H9 (cell line): ENCODE measurements at regions not wholly inside any gene's neighbourhood (a gene's known extent, or its start where the extent isn't known, plus 50 kb on each side); places are given as distances from the start of the nearest gene placed in this dataset.

Source experiments
- DNase-seq: peaks from one replicate; pipeline ENCODE4 v3.0.0-alpha.2; 2017
- H2AFZ ChIP-seq: one replicate; pipeline ENCODE4 v1.6.1; 2013; ENCODE audit warnings: mild to moderate bottlenecking, low read length, control low read depth, moderate library complexity
- H2AK5ac ChIP-seq: 2 replicates; pipeline ENCODE4 v1.6.1; 2013; ENCODE audit warnings: low read length, control low read depth, mixed read lengths; ENCODE audit not compliant: insufficient read length
- H2BK120ac ChIP-seq: one replicate; pipeline ENCODE4 v1.6.1; 2013; ENCODE audit warnings: low read depth, mild to moderate bottlenecking, low read length, control low read depth, inconsistent platforms; ENCODE audit not compliant: poor library complexity, severe bottlenecking
- H2BK12ac ChIP-seq: 2 replicates; pipeline ENCODE4 v1.6.1; 2013; ENCODE audit warnings: low read length, control low read depth, mixed read lengths, low read depth; ENCODE audit not compliant: insufficient read length
- H2BK15ac ChIP-seq: 2 replicates; pipeline ENCODE4 v1.6.1; 2013; ENCODE audit warnings: low read depth, low read length, control low read depth
- H2BK20ac ChIP-seq: one replicate; pipeline ENCODE4 v1.6.1; 2013; ENCODE audit warnings: low read depth, mild to moderate bottlenecking, low read length, control low read depth, inconsistent platforms; ENCODE audit not compliant: poor library complexity, severe bottlenecking
- H2BK5ac ChIP-seq: 2 replicates; pipeline ENCODE4 v1.6.1; 2013; ENCODE audit warnings: low read length, control low read depth, mixed read lengths; ENCODE audit not compliant: insufficient read length
- H3K14ac ChIP-seq: 2 replicates; pipeline ENCODE4 v1.6.1; 2013; ENCODE audit warnings: low read length, control low read depth; ENCODE audit not compliant: insufficient read depth
- H3K18ac ChIP-seq: 2 replicates; pipeline ENCODE4 v1.6.1; 2013; ENCODE audit warnings: low read depth, mild to moderate bottlenecking, mixed read lengths, low read length, control low read depth; ENCODE audit not compliant: insufficient read length
- H3K23ac ChIP-seq: 2 replicates; pipeline ENCODE4 v1.6.1; 2013; ENCODE audit warnings: low read length, control low read depth, mixed read lengths, low read depth; ENCODE audit not compliant: insufficient read length
- H3K23me2 ChIP-seq: 2 replicates; pipeline ENCODE4 v1.6.1; 2013; ENCODE audit warnings: low read depth, mild to moderate bottlenecking, mixed read lengths, low read length, control low read depth; ENCODE audit not compliant: insufficient read length, poor library complexity, severe bottlenecking
- H3K27ac ChIP-seq: 2 replicates; pipeline ENCODE4 v1.5.1; 2013; ENCODE audit warnings: low read length, control low read depth, mixed read lengths, low read depth; ENCODE audit not compliant: insufficient read length
- H3K27me3 ChIP-seq: 2 replicates; pipeline ENCODE4 v1.6.1; 2013; ENCODE audit warnings: low read length, control low read depth, inconsistent platforms; ENCODE audit not compliant: insufficient read depth
- H3K4ac ChIP-seq: 2 replicates; pipeline ENCODE4 v1.6.1; 2013; ENCODE audit warnings: low read depth, mild to moderate bottlenecking, control low read depth, inconsistent platforms, low read length, moderate library complexity
- H3K4me1 ChIP-seq: 2 replicates; pipeline ENCODE4 v1.6.1; 2013; ENCODE audit warnings: low read length, control low read depth, inconsistent platforms; ENCODE audit not compliant: insufficient read depth
- H3K4me2 ChIP-seq: 2 replicates; pipeline ENCODE4 v1.6.1; 2013; ENCODE audit warnings: low read length, control low read depth, mixed read lengths; ENCODE audit not compliant: insufficient read length, insufficient read depth
- H3K56ac ChIP-seq: 2 replicates; pipeline ENCODE4 v1.6.1; 2013; ENCODE audit warnings: low read depth, mild to moderate bottlenecking, mixed read lengths, low read length, control low read depth; ENCODE audit not compliant: insufficient read length
- H3K79me1 ChIP-seq: 2 replicates; pipeline ENCODE4 v1.6.1; 2013; ENCODE audit warnings: low read depth, mild to moderate bottlenecking, moderate library complexity, low read length, control low read depth, inconsistent platforms; ENCODE audit not compliant: insufficient read depth, poor library complexity, severe bottlenecking
- H3K79me2 ChIP-seq: 2 replicates; pipeline ENCODE4 v1.6.1; 2013; ENCODE audit warnings: low read length, control low read depth, inconsistent platforms; ENCODE audit not compliant: insufficient read depth
- H3K9ac ChIP-seq: 2 replicates; pipeline ENCODE4 v1.6.1; 2013; ENCODE audit warnings: low read length, control low read depth, mixed read lengths; ENCODE audit not compliant: insufficient read length; ENCODE audit errors: extremely low read depth
- H3K9me3 ChIP-seq: one replicate; pipeline ENCODE4 v1.6.1; 2013; ENCODE audit warnings: low read depth, low read length, inconsistent platforms; ENCODE audit not compliant: control insufficient read depth
- H3T11ph ChIP-seq: one replicate; pipeline ENCODE4 v1.6.1; 2013; ENCODE audit warnings: mild to moderate bottlenecking, low read length, control low read depth, inconsistent platforms
- H4K20me1 ChIP-seq: one replicate; pipeline ENCODE4 v1.6.1; 2013; ENCODE audit not compliant: control insufficient read depth, insufficient read length, insufficient read depth
- H4K5ac ChIP-seq: 2 replicates; pipeline ENCODE4 v1.6.1; 2013; ENCODE audit warnings: low read depth, mild to moderate bottlenecking, mixed read lengths, low read length, control low read depth; ENCODE audit not compliant: insufficient read length
- H4K8ac ChIP-seq: replicated peaks from 2 replicates; pipeline ENCODE4 v1.6.1; 2013; ENCODE audit warnings: low read length, control low read depth, mixed read lengths, low read depth; ENCODE audit not compliant: insufficient read length
- H4K91ac ChIP-seq: 2 replicates; pipeline ENCODE4 v1.6.1; 2013; ENCODE audit warnings: low read depth, mild to moderate bottlenecking, moderate library complexity, mixed read lengths, low read length, control low read depth; ENCODE audit not compliant: insufficient read length
- H3K27ac Mint-ChIP-seq, 3 experiments: 2 replicates in 2 of 3; 3 replicates in 1 of 3; pipeline ENCODE4 v1.8.0; 2020 to 2021; ENCODE audit warnings: mixed read lengths in 3 of 3, mild to moderate bottlenecking in 1 of 3, moderate library complexity in 1 of 3
- H3K27me3 Mint-ChIP-seq: 2 replicates; pipeline ENCODE4 v1.8.0; 2021; ENCODE audit warnings: low read depth, mild to moderate bottlenecking, moderate library complexity, mixed read lengths
- H3K36me3 Mint-ChIP-seq, 3 experiments: 2 replicates in 2 of 3; 3 replicates in 1 of 3; pipeline ENCODE4 v1.8.0; 2020 to 2021; ENCODE audit warnings: low read depth in 3 of 3, mixed read lengths in 3 of 3; ENCODE audit not compliant: insufficient read depth in 1 of 3
- H3K4me1 Mint-ChIP-seq, 2 experiments: 2 replicates each; pipeline ENCODE4 v1.8.0; 2020; ENCODE audit warnings: mixed read lengths in 2 of 2
- H3K4me3 Mint-ChIP-seq, 2 experiments: 2 replicates in 1 of 2; 3 replicates in 1 of 2; pipeline ENCODE4 v1.8.0; 2020 to 2021; ENCODE audit warnings: mild to moderate bottlenecking in 2 of 2, mixed read lengths in 2 of 2, moderate library complexity in 1 of 2
- H3K9me3 Mint-ChIP-seq, 2 experiments: 2 replicates in 1 of 2; 3 replicates in 1 of 2; pipeline ENCODE4 v1.8.0; 2020; ENCODE audit warnings: mild to moderate bottlenecking in 2 of 2, mixed read lengths in 2 of 2, moderate library complexity in 1 of 2
- WGBS: extraction: QIAGEN DNeasy Blood & Tissue Kit; methylation state at CpG from one replicate; pipeline ENCODE4 v1.1.7; 2013; ENCODE audit warnings: missing lambda C conversion rate, low lambda C conversion rate, mixed read lengths; ENCODE audit not compliant: insufficient read length; ENCODE audit errors: extremely low coverage; 5-methylcytosine and 5-hydroxymethylcytosine counted together
- TF ChIP-seq, protein P1 (sequence below): fragments of 200-600 bp; sonication (generic); conservative IDR thresholded peaks from 3 replicates; pipeline ENCODE4 v1.8.0; 2021; ENCODE audit warnings: antibody characterized with exemption, mild to moderate bottlenecking

DNA sequence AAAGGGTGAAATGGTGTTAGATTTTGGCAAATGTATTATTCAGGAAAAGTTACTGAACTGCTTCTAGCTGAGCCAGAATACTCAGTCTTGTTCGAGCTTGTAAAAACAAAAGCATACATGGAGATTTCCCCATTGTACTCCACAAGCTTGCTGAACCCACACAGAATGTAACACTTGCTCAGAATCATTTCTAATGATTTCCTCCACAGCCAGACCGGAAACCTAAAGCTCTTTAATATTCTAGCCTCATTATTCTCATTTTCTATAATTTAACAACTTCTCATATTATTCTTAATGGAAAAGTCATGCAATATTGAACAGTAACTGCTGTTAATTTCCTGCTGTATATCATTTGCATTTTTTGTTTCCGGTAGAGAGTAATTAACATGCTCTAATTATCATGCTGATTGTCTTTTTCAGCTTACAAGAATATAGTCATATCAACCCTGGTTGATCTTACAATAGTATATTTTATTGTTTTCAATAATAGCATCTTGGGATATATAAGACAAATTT is 1387.5 kb upstream of the EYS start:
- no peak overlapping the region for H2BK5ac ChIP-seq
- H4K91ac ChIP-seq, result no peak overlapping the region
- DNase-seq, result no peak
- H3K27me3 ChIP-seq, result no peaks in the 10 kb centered on the region
- H3K14ac ChIP-seq, result no peak overlapping the region
- Mint-ChIP-seq H3K27ac (no peak overlapping the region), H3K9me3 (peaks cover 17 to 25% of the 10 kb centered on the region in 2 experiments), H3K4me3 (no peak overlapping the region), H3K4me1 (no peaks in the 10 kb centered on the region), H3K36me3 (peaks cover 0 to 28% (median 0%) of the 10 kb centered on the region in 3 experiments; a peak in 4 of 7 replicates), H3K27me3 (no peaks in the 10 kb centered on the region)
- H2BK15ac ChIP-seq, result no peak overlapping the region
- H3K4me2 ChIP-seq, result no peak overlapping the region
- H4K8ac ChIP-seq, result no peak overlapping the region
- no peak overlapping the region for H3T11ph ChIP-seq
- H2BK20ac ChIP-seq, result no peak overlapping the region
- H4K20me1 ChIP-seq, result no peaks in the 10 kb centered on the region
- H2AFZ ChIP-seq, result no peak overlapping the region
- H4K5ac ChIP-seq, result no peak overlapping the region
- H3K9me3 ChIP-seq, result no peaks in the 10 kb centered on the region
- TF ChIP-seq, protein P1, sequence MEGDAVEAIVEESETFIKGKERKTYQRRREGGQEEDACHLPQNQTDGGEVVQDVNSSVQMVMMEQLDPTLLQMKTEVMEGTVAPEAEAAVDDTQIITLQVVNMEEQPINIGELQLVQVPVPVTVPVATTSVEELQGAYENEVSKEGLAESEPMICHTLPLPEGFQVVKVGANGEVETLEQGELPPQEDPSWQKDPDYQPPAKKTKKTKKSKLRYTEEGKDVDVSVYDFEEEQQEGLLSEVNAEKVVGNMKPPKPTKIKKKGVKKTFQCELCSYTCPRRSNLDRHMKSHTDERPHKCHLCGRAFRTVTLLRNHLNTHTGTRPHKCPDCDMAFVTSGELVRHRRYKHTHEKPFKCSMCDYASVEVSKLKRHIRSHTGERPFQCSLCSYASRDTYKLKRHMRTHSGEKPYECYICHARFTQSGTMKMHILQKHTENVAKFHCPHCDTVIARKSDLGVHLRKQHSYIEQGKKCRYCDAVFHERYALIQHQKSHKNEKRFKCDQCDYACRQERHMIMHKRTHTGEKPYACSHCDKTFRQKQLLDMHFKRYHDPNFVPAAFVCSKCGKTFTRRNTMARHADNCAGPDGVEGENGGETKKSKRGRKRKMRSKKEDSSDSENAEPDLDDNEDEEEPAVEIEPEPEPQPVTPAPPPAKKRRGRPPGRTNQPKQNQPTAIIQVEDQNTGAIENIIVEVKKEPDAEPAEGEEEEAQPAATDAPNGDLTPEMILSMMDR, result no peak
- no peak overlapping the region for H2BK120ac ChIP-seq
- H3K9ac ChIP-seq, result no peak overlapping the region
- H3K23me2 ChIP-seq, result no peaks in the 10 kb centered on the region
- H3K79me1 ChIP-seq, result no peaks in the 10 kb centered on the region
- no peak overlapping the region for H3K4ac ChIP-seq
- no peaks in the 10 kb centered on the region for H3K4me1 ChIP-seq
- H3K79me2 ChIP-seq, result no peaks in the 10 kb centered on the region
- H3K23ac ChIP-seq, result no peak overlapping the region
- H2BK12ac ChIP-seq, result no peak overlapping the region
- no peak overlapping the region for H3K18ac ChIP-seq
- H3K27ac ChIP-seq, result no peak overlapping the region
- WGBS, result 100% methylated on average over 1 of the region's 3 CpGs
- no peak overlapping the region for H2AK5ac ChIP-seq
- no peak overlapping the region for H3K56ac ChIP-seq
